ENCODE measurements at regions not wholly inside any gene's neighbourhood (a gene's known extent, or its start where the extent isn't known, plus 50 kb on each side); places are given as distances from the start of the nearest gene placed in this dataset.

- no peak for FAIRE-seq
Observed at GRCh38 chr2:111703759-111704158, 180.2 kb downstream of the ANAPC1 start.

DNA sequence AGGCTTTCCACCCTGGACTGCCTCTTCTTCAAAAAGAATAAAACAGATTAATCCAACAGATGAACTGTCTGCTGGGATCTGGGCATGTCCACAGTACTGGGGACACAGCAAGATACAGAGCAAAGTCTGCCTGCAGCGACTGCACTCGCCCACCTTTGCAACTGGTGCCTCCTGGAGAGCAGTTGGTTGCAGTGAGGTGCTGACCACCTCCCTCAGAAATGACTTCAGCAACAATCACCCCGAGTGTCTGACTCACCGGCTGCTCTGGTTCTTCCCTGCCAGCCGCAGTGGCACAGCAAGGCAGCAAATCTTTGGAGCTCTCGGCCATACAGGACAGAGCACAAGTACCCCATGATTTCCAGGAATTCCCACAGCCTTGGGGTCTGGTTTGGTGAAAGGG lies 179.7 kb downstream of the ANAPC1 start:
- FAIRE-seq: no peak

GRCh38 chr2:111705239-111705638 lies 178.8 kb downstream of the ANAPC1 start:
- FAIRE-seq: no peak

- no peak for FAIRE-seq
Observed at GRCh38 chr2:111705711-111706336, 178.2 kb downstream of the ANAPC1 start.

DNA sequence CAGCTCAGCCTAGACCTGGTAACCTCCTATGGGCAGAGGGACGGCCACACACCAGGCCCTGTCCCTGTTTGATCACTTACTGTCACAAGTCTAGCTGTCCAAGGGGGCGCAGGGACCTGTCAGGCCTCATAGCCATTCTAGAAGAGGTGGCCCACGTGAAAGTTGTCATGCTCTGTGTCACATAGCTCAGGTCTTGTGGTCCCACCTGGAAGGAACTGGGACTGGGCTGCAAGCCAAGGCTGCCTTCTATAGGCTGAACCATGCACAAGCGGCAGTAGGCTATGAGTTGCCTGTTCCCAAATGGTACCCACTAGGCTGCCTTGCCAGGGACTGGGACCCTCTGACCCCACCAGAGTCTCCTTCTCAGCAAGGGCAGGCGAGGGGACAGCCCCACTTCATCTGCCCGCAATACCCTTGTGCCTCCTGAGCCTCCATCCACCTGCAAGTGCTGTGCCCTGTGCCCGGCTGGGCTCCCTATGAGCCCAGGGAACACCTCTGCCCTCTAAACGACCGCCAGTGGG lies 177.5 kb downstream of the ANAPC1 start:
- FAIRE-seq: no peak

GRCh38 chr2:111707700-111708099 lies 176.3 kb downstream of the ANAPC1 start:
- no peak for FAIRE-seq

DNA sequence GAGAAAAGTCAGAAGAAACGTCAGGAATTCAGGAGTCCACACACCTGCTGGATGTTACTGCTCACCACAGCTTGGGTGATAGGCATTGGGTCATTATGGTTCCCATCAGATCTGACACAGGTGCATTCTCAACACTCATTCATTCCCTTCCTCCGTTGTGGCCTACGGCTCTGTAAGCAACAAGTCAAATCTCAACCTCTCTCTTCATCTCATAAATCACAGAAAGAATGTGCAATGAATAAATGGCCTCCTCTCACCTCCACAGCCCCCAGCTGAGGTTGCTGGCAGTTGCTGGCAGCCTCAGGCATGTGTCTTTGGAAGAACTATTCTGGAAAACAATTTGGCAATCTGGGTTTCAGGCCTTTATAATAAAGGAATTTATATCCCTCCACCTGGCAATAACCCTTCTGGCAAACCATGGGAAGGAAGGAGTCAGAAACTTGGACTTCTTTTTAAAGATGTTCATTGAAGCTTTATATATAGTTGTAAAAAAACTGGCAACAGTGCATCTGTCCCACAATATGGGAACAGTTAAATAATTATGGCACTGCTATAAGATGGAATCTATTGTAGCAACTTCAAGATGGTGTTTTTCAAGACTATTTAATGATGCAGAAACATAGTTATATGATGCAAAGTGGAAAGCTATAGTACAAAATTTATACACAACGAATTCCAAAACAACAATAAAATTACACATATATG lies 175.4 kb downstream of the ANAPC1 start:
- FAIRE-seq: no peak

GRCh38 chr2:111709321-111709720 lies 174.7 kb downstream of the ANAPC1 start:
- FAIRE-seq: no peak

DNA sequence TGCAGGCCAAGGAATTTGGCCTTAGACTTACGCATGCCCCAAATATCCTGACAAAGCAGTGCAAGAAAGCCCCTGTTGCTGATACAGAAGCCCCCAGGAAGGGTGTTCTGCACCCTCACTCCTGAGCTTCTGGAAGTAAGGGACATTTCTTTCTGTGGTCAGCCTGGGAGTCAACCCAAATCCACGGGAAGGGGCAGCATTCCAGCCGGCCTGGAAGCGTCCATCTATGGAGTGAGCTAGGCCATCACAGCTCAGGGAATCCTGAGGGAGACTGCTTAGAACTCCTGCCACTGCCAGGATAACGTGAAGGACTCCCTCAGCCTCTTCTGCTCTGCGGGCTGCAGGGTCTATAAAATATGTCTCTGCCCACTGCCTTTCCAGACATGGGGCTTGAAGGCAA lies 173.9 kb downstream of the ANAPC1 start:
- no peak for FAIRE-seq

- FAIRE-seq: no peak
Observed at GRCh38 chr2:111710613-111711012, 173.4 kb downstream of the ANAPC1 start.

DNA sequence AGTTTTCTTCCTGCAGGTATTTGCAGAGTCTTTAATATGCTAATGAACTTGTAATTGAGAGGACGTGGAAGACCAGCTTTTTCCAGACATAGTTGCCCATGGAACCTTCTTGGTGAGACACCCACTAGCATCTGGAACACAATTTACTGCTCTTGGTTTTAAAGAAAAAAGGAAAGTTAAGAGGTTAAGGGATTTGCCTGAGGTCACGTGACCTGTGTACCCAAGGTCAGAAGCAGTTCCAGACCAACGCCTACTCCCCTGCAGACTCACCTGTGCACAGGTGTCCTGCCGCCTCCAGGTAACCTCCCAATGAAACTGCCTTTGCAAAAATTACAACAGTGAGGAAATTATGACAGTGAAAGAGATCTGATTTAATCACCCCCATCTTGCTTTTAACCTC lies 172.7 kb downstream of the ANAPC1 start:
- no peak for FAIRE-seq

GRCh38 chr2:111712361-111712760 lies 171.6 kb downstream of the ANAPC1 start:
- FAIRE-seq: no peak

DNA sequence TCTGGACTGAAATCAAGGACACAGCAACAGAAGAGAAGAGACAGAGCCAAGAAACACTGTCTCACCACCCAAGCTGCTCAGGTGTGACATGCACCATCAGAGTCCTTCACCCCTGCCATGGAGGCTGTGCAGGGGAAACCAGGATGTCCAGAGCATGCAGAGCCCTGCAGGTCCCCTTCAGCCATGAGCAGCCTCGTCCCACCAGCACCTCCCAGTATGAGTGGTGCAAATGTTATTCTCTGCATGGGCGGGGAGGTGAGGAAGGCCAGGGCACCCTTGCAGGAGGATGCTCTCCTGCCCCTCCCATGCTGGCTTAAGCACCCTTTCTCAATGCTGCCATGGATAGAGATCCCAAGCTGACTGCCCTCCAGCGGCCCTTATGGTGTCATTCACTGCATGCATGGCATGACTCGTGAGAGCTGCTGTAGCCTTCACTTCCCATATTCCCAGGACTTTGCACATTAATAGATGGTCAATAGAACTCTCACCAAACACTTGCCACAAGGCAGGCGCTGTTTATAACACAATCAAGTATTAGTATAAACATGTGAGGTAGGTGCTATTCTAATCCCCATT lies 171.0 kb downstream of the ANAPC1 start:
- FAIRE-seq: no peak

DNA sequence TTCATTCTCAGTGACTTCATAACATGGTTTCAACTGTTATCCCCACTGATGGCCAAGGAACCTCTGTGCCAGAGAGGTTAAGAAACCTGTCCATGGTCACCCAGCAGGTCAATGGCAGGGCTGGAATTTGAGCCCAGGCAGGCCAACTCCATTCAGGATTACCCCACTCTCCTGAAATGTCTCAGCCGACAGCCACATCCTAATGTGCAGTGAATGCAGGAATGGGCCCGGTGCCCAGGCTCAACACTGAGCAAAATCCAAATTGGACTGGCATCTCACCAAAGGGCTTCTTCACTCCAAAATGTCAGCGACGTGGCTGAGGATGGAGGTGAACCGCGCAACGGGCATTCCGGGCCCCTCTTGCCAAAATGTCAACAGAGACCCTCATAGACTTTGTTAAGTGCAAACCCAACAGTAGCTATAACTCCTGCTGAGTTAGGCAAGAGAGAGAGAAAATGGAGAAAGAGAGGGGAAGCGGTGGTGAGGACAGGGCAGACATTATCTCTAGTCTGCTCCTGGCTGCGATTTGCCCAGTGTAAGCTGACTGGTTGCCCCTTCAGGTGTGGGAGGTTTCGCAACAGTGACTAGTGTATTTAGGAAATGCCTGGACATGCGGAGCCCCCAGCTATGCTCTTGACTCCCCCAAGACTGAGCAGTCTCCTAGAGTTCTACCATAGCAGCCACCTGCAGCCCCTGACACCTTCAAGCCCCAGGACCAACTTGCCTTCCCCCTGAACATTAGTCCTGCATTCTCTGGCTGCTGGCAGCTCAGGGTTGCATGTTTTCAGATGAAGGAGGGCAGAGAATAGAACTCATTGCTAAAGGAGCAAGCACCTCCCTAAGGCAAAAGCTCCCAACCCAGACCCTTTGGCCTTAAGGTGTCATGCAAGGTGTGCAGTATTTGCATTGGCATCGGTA lies 167.7 kb downstream of the ANAPC1 start:
- FAIRE-seq: no peak

- no peak for FAIRE-seq
Observed at GRCh38 chr2:111716905-111717775, 166.9 kb downstream of the ANAPC1 start.

All from A204.1 (cell line).